ENCODE measurements at regions not wholly inside any gene's neighbourhood (a gene's known extent, or its start where the extent isn't known, plus 50 kb on each side); places are given as distances from the start of the nearest gene placed in this dataset.
"Not testable (repeated sequence)": the region's sequence is repeated elsewhere in the genome, so short reads cannot be mapped to it uniquely, and the experiment has no call there.

DNA sequence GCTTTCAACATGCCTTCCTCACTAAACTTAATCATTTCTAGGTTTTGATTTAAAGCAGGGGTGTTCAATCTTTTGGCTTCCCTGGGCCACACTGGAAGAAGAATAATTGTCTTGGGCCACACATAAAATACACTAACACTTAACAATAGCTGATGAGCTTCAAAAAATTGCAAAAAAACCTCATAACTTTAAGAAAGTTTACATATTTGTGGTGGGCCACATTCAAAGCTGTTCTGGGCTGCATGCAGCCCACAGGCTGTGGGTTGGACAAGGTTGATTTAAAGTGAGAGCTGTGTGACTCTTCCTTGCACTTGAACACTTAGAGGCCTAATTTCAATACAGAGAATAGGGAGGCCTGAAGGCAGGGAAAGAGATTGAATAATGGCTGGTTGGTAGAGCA, 598.3 kb downstream of the EFNA5 start:
- no peak for DNase-seq (ENCODE audit: low spot score)

DNA sequence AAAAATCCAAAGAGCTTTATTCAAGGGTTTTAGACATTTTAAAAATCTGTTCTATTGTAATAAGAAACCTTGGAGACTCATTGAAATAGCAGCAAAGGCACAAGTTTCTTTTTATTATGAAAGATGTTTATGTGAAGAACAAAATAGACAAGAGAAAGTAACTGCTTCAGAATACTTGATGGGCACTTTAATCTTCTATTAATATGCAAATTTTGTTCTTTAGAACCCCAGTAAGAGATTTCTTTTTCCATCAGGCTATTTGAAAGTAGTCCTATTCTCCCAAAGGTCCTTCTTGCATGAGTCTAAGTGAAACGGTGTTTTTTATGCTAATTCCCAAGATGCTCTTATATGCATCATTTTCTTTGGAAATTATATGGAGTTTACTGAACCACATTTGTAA, 602.0 kb downstream of the EFNA5 start:
- DNase-seq (ENCODE audit: low spot score), result no peak

DNA sequence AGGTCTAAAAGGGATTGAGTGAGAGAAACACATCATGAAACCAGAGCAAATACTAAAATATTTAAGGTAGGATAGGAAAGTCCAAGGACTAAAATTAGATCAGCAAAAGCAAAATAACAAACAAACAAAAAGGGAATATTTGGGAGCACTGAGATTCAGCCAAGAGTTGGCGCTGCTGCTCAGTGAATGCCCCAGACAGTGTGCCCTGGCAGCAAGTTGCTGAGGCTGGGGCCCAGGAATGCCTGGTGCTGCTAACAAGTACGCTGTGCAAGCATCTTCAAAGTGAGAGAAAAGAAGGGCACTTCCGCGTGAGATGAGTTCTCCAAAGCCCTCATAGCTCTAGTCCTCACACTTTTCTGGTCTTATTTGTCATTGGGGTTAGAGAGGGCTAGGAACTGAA, 603.3 kb downstream of the EFNA5 start:
- no peak for DNase-seq (ENCODE audit: low spot score)

DNA sequence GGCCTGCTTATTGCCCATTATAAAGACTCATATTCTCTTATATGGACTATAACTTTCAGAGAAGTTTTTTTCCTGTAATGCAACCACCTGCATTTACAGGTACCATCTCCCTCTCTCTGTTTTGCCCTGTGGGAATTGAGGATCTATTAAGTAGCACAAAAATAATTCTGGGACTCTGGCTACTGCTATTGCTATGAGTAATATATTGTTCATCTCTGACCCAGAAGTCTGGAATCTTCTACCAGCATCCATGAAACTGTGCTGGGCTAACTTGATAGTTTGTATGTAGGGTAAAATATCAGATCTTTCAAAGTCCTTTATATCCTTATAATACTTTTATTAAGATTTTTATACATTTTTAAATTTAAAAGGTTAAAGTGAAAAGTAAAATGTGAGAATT, 607.2 kb downstream of the EFNA5 start:
- DNase-seq (ENCODE audit: low spot score), result no peak

DNA sequence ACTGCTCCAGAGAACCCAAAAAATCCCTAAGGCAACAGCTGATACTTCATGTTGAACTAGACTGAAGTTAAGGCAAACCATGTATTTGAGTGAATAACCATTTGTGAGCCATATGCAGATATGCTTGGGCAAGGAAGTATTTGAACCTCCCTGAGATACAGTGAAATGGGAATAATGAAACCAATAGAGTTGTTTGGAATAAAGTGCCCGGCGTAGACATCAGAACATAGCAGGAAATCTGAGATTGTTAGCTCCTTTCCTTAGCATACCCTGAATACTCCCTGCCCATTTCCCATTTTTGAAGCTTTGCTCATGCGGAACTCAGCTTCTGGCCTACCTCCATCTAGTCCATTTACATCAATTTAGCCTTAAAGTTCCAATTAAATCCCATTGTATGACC, 611.9 kb downstream of the EFNA5 start:
- no peak for DNase-seq (ENCODE audit: low spot score)

DNA sequence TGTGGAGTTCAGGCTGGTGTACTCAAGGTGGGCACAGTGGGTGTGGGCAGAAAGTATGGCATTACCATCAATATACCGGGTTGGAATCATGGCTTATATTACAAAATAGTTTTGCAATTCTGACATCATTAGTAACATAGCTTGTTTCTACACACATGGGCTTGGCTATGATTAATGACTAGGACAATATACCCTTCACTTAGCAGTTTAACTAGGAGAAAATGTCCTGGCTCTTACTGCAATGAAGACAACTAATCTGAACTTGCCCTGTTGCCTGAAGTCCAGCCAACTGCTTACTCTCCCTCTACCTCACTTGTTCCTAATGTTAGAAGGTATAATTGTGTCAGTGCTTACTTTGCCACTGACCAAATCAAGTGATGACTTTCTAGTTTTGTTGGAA, 612.5 kb downstream of the EFNA5 start:
- DNase-seq (ENCODE audit: low spot score), result no peak

DNA sequence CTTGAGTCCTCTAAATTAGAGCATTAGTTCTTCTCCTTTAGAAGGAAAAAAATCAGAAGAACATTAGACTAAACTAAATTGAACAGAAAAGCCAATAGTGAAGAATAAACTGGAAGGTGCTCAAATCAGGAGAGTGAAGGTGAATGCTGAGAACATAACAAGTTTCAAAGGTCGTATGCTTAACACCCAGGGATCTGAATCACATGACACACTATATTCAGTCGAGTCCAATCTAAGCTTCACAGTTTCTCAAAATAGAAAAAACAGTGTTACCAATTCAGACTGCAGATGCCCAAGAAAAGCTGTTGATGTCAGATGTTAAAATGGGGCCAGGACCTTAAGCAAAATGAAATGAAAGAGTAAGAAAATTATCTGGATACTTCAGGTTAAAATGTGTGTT, 614.5 kb downstream of the EFNA5 start:
- DNase-seq (ENCODE audit: low spot score), result no peak

DNA sequence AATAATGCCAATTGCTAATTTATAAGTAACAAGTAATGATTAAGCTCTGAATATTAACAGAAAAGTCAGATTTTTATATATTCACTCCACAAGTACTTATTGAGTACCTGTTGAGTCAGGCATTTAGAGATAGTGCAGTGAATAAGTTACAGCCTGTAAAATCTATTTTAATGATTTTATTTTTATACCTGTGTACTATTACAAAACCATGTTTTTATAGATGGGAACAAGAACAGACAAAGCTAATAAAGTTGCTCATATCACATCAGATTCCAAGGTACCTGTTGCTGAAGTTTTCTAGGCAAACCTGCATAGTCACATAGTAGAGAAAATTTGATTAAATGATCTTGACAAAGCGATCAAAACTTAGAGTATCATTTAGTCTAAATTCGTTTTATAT, 623.7 kb downstream of the EFNA5 start:
- DNase-seq (ENCODE audit: low spot score), result no peak

DNA sequence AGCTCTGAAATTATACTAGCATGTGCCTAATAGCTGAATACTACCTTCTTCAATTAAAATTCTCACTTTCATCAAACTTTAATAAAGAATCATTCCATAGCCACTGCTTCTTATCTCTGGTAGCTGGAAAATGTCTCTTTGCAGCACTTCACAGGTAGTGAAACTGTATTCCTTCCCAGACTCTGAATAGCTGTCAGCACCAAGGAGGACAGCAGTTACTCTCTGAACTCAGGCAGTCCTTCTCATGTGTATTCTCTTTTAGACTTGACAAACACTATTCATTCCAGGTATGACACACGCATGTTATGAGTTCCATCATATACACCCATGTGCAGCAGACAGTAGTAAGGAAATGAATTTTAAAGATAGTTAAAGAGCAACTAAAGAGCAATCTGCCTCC, 627.1 kb downstream of the EFNA5 start:
- DNase-seq (ENCODE audit: low spot score), result no peak

DNA sequence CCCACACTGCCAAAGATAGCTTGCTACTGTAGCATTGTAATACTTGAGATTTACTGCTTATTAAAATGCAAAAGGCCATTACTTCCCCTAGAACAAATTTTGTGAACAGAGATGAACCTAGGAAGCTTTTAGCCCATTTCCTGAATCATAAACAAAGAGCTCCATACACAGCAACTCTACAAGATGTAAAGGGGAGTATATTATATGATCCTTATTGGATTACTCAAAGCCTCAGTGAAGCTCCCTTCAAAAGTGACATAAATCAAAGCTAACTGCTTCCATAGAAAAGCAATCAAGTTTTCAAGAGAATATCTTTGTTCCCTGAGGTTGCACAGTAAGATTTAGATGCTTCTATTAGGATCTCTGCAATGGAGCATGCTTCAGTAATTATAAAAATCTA, 629.8 kb downstream of the EFNA5 start:
- DNase-seq (ENCODE audit: low spot score), result no peak

DNA sequence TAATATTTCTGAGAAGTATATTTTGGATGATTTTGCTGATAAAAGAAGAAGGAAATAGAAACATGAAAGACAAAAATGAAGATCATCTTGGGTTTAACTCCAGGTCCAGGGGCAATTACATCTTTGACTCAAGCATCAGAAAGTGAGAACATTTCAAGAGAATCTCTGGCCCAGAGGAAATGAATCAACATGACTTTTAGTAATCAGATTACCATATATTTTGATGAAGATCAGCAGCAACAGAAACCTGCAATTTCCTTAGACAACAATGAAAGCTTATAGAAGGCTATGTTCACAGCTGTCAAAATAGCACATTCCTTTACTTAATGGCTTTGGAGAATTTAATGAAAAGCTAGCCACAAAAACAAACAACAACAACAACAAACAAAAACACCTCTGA, 638.1 kb downstream of the EFNA5 start:
- DNase-seq (ENCODE audit: low spot score), result no peak

DNA sequence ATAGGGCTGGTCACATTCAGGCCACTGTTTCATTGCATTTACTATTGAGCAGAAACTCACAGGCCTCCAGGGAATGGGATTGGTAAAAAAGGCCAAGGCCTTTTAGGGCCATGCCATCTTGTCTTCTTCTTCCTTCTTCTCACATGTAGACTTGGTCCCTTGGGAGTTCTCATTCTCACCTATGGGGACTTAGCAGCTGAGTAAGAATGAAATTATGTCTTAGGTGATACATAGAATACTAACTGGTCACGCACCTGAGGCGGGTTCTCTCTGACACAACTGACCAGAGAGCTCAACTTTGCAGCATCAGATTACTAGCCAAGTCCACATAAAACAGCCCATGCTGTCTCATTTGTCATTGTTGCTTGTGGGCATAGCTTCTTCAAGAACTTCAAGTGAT, 641.8 kb downstream of the EFNA5 start:
- DNase-seq (ENCODE audit: low spot score), result no peak

DNA sequence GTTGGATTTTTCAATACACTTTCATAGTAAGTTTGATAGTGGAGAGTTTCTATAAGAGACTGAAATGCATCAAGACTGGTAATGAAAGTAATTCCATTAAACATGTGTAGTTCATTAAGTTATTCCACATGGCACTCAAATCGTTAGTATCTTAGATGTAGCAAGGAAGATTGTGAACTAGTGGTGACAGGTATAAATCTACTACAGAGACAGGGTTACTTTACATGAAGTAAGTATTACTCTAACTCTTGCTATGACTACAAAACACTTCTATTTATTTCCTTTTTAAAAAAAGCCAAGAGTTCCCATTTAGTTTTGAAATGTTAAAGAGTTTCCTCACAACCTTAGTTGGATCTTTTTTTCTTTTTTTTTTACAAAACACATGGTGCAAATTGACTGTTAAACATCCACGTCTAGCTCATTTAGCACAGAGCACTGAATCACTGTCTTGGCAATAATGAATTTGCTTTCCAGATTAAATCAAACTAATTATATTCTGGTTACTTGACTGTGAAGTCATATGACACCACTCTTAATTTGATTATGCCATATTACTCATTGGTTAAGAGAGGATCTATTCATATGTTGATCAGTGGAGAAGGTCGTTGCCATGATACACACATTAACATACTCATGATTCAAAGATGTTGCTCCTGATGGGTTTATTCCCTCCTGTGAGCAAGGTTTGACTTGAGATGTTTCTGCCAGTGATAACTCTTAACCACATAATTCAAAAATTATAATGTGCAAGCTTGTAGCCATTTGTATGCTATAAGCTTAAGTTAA, 644.8 kb downstream of the EFNA5 start:
- DNase-seq (ENCODE audit: low spot score), result no peak

DNA sequence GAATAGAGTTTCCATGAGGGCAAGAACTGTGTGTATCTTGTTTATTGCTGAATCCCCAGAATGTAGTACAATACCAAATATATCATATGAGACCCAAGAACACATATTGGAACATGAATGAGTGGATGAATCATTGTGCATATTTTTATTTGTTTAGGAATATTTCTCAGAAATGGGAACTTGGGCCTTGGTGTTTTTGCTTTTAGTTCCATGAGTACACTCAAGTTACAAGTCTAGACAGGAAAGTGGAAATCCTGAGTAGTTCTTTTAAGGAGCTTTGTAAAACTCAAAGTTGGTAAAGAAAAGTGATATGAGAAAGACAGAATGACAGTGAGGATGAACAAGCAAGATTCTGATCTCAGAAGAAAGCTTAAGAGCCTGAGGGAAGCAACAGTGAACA, 647.0 kb downstream of the EFNA5 start:
- no peak for DNase-seq (ENCODE audit: low spot score)

DNA sequence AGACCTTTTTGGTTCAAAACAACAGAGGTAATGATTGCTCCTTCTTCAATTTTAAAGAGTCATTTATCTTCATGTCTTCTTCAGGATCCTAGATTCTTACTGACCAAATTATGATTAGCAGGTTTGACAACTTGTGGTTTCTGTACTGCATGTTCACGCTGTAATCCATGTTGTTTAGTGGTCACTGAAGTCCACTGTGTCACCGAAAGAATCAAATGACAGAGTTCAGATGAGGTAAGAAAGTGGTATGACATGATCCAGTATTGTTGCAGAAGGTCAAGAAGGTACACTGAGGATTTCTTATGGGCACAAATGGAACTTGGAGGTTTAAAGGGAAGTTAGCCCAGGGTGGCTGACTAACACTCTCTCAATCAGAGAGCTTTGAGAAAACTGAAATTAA, 649.2 kb downstream of the EFNA5 start:
- no peak for DNase-seq (ENCODE audit: low spot score)

DNA sequence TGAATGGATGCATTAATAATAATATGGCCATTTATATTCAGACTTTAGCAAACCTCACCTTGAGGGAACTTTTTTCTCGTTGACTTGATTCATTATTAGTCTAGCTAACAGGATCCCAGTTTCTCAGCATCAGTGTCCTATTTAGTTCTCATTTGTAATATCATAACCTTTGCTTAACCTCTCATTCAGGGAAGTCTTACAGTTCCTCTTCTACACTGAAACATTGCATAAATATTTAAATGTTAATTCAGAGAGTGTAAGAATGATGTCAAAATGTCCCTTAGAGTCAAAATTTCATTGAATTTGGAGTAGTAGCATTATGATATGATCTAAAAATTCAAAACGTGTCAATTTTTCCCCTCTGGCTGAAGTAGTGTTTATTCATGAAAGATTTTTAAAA, 650.1 kb downstream of the EFNA5 start:
- no peak for DNase-seq (ENCODE audit: low spot score)

DNA sequence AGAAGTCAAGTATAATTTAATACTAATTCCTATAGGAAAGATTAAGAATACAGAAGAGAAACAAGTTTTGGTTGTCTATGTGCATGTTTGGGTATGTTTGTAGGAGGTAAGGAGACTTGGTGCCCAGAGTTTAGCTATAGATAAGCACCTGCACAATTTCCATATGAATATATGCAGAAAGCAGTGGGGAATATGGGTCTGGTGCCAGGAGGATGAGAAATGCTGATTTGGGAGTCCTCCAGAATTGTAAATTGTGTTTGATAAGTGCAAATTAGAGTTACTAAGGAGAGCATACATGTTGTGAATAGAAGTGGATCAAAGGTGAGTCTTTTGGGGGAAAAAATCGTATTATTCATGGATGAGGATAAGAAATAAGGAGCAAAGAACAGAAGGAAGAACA, 653.1 kb downstream of the EFNA5 start:
- no peak for DNase-seq (ENCODE audit: low spot score)

DNA sequence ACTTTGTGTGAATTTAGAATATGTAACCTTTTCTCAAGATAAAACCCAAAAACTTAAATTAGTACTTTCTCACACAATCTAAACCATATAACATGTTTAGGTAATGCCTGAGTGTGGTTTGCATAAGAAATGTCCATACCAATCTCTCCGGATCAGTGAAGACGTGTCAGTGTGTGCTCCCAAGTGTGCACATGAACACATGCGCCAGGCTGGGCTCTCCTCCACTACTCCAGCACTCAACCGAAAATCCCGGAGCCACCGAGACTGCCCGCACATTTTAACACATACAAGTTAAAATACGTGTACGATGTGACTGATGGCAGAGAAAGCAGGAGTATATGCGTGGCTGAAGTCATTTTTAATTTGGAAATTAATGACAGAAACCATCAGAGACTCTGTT, 658.4 kb downstream of the EFNA5 start:
- no peak for DNase-seq (ENCODE audit: low spot score)

DNA sequence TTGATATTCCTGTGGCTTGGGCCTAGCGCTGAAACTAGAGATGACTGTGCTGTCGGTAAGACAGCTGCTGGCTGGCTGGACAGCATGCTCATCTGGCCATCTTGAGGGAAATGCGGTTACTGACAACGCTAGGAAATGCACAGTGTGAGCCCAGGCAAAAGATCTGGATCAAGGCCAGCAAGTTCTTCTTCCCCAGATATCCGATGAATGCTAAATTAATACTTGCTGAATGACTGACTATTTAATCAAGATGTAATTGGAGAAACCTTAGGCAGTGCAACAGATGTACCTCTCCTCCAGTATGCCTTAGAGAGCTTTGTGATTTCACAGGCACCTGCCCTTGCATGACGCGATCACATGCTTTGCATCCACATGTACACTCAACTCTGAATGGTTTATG, 659.1 kb downstream of the EFNA5 start:
- DNase-seq (ENCODE audit: low spot score), result no peak

DNA sequence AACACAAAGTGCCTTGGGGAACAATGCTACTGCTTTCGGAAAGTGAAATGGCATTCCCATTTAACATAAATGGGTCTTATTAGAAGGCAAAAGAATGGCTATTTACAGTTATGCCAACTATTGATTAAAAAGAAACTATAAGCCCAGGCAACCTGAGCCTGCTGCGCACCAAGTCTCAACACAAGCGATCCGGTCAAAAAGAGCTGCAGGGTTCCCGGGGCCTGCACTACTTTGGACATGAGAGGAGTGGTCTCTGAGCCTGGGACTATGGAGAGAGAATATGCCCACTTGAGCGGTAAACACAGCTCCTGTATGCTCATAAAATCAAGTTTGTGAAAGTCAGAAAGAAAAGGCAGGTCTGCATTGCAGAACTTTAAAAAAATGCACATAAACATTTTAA, 660.7 kb downstream of the EFNA5 start:
- no peak for DNase-seq (ENCODE audit: low spot score)

DNA sequence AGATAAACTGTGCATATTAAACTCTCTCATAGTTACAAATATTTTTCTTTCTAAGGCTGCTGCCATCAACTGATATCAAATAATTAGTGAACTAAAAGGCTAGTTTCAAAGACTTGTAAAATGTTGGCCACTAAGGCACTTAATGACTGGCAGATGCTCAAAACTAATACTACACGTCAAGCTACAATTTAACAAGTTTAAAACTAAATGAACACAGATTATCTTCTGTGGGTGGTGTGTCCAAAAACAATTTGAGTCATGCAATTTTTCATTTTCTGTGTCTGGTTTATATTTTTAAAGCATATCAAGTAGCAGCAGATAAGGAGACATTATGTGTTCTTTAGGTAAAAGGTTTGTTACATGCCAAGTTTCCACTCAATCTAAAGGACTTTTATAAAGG, 665.1 kb downstream of the EFNA5 start:
- no peak for DNase-seq (ENCODE audit: low spot score)

DNA sequence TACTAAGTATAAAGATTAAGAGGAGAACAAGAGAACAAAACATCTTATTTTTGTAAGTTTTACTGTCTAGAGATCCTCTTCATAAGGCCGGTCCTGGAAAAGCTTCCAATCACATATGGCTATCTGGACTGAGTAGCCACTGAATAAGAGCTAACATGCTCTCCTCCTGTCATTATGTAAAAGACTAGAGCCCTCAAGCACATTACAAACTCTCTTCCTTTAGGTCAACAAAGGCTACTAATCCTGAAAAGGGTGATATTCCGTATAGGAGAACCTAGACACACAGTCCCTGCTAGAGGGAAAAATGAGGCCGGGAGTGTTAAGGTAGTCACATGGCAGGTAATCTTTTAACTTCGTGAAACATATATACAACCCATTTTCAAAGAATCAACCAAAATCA, 665.6 kb downstream of the EFNA5 start:
- DNase-seq (ENCODE audit: low spot score), result no peak

DNA sequence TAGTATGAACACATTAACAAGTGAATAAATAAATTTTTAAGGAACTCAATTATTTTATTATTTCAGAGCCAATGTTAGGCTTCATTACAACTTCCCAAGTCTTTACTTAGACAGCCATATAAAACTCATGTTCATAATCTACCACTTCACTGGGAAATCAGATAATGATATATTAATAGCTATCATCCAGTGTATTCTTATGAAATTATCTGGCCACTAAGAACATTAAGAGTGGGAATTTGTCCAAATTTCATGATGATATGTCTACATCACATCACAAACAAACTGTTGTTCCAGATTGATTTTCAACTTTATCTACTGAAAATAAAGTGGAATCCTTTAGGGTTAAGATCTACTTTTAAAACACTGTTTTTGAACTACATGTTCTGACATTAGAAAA, 668.6 kb downstream of the EFNA5 start:
- no peak for DNase-seq (ENCODE audit: low spot score)

DNA sequence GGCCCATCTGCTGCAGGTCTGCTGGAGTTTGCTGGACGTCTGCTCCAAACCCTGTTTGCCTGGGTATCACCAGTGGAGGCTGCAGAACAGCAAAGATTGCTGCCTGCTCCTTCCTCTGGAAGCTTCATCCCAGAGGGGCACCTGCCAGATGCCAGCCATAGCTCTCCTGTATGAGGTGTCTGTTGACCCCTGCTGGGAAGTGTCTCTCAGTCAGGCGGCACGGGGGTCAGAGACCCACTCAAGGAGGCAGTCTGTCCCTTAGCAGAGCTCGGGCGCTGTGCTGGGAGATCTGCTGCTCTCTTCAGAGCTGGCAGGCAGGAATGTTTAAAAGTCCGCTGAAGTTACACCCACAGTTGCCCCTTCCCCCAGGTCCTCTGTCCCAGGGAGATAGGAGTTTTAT, 671.2 kb downstream of the EFNA5 start:
- not testable (repeated sequence) for DNase-seq (ENCODE audit: low spot score)

DNA sequence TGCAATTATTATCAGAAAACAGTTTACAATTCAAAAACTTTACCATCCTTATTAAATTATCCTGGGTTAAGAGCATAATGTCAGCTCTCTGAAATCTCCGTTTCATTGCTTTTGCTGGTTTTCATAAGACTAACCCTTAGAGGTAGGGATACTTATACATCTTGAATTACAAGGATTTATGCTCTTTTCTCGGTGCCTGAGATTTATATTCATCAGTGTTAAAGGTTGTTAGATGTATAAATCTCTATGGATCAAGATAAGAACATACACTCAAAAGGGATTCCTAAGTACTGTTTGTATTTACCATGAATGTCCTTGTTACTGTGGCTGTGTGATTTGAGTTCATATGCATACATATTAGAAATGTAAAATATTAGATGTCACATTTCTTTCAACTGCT, 684.7 kb downstream of the EFNA5 start:
- DNase-seq (ENCODE audit: low spot score), result no peak

All from AG08395 (cell line).